A549 (cell line): ENCODE measurements at regions not wholly inside any gene's neighbourhood (a gene's known extent, or its start where the extent isn't known, plus 50 kb on each side); places are given as distances from the start of the nearest gene placed in this dataset.

Source experiments
- ATAC-seq, 2 experiments: fragments of 200-7000 bp in 1 of 2; fragments of >200 bp in 1 of 2; cut with Nextera tagmentation in 1 of 2; cut with Tn5 transposase in 1 of 2; 3 replicates each; pipeline versions ENCODE4 v1.8.0 to v1.9.1; 2018 to 2020; ENCODE audit warnings: mild to moderate bottlenecking in 1 of 2, moderate library complexity in 1 of 2
- CTCF ChIA-PET: fragments of 300-600 bp; sonication (Branson Sonifier 250); formaldehyde crosslinking; extraction: SDS; loops from one replicate; lab custom pipeline; 2021; ENCODE audit warnings: antibody characterized with exemption, inconsistent platforms; lab: Yijun Ruan, JAX
- POLR2A ChIA-PET: fragments of 350-600 bp; formaldehyde crosslinking; extraction: SDS; loops from one replicate; lab custom pipeline; 2021; ENCODE audit warnings: antibody characterized with exemption, inconsistent platforms; lab: Yijun Ruan, JAX
- DNase-seq, 2 experiments: peaks; one replicate each; pipeline versions ENCODE4 v3.0.0 to v3.0.0-alpha.2; 2011 to 2016; ENCODE audit warnings: low read depth in 1 of 2, low spot score in 1 of 2
- FAIRE-seq: peaks from 2 replicates; lab custom pipeline; 2011; peaks lifted over from hg19 to GRCh38; lab: Jason Lieb, UNC
- H3K27ac ChIP-seq, 2 experiments: fragments of >200 bp; sonication (Bioruptor Twin); formaldehyde crosslinking; 3 replicates each; pipeline ENCODE4 v1.5.1; 2016 to 2017
- H3K4me1 ChIP-seq: fragments of >200 bp; sonication (Bioruptor Twin); formaldehyde crosslinking; 3 replicates; pipeline ENCODE4 v1.6.1; 2016
- H3K4me2 ChIP-seq: fragments of >200 bp; sonication (Bioruptor Twin); formaldehyde crosslinking; 3 replicates; pipeline ENCODE4 v1.6.1; 2016
- H3K4me3 ChIP-seq: fragments of >200 bp; sonication (Bioruptor Twin); formaldehyde crosslinking; 3 replicates; pipeline ENCODE4 v1.5.1; 2016
- H3K9me3 ChIP-seq: fragments of >200 bp; sonication (Bioruptor Twin); formaldehyde crosslinking; 3 replicates; pipeline ENCODE4 v1.6.1; 2016
- BHLHE40 ChIP-seq: IDR thresholded peaks from 2 replicates; pipeline ENCODE4 v1.6.1; 2012; ENCODE audit warnings: low read depth, low read length, inconsistent platforms
- CBX2 ChIP-seq: fragments of 200-600 bp; sonication (generic); IDR thresholded peaks from 2 replicates; pipeline ENCODE4 v1.6.1; 2016; ENCODE audit warnings: low read depth, mild to moderate bottlenecking, borderline replicate concordance
- CHD4 ChIP-seq: fragments of 200-600 bp; sonication (generic); IDR thresholded peaks from 2 replicates; pipeline ENCODE4 v1.6.1; 2016; ENCODE audit warnings: antibody characterized with exemption, mild to moderate bottlenecking, borderline replicate concordance
- EHF ChIP-seq: fragments of 250-450 bp; sonication (Bioruptor Pico); IDR thresholded peaks from 2 replicates; pipeline ENCODE4 v1.5.0; 2020; ENCODE audit warnings: mild to moderate bottlenecking
- EP300 ChIP-seq, 2 experiments: fragments of >200 bp; sonication (Bioruptor Twin); formaldehyde crosslinking; IDR thresholded peaks; 2 replicates in 1 of 2; 3 replicates in 1 of 2; pipeline ENCODE4 v1.6.1; 2016 to 2017
- ESRRA ChIP-seq: fragments of 150-350 bp; IDR thresholded peaks from 2 replicates; pipeline ENCODE4 v1.6.1; 2014; ENCODE audit warnings: mild to moderate bottlenecking, low read length, borderline replicate concordance
- FOSL2 ChIP-seq, 2 experiments: fragments of 450-650 bp in 1 of 2; fragments of >200 bp in 1 of 2; sonication (Bioruptor Twin) in 1 of 2; formaldehyde crosslinking; IDR thresholded peaks; 2 replicates each; pipeline versions ENCODE4 v1.5.0 to v1.6.1; 2016 to 2020; ENCODE audit warnings: mild to moderate bottlenecking in 1 of 2, moderate library complexity in 1 of 2
- HDAC2 ChIP-seq: fragments of 200-600 bp; sonication (generic); IDR thresholded peaks from 2 replicates; pipeline ENCODE4 v1.6.1; 2016
- HOXA7 ChIP-seq: fragments of 250-450 bp; sonication (Bioruptor Pico); IDR thresholded peaks from 2 replicates; pipeline ENCODE4 v1.5.0; 2020; ENCODE audit warnings: mild to moderate bottlenecking, moderate library complexity
- HOXB13 ChIP-seq: fragments of 250-450 bp; sonication (Bioruptor Pico); IDR thresholded peaks from 2 replicates; pipeline ENCODE4 v1.5.0; 2020; ENCODE audit warnings: low read depth, mild to moderate bottlenecking, moderate library complexity
- HOXB5 ChIP-seq: fragments of 250-450 bp; sonication (Bioruptor Pico); IDR thresholded peaks from 2 replicates; pipeline ENCODE4 v1.5.0; 2020; ENCODE audit warnings: mild to moderate bottlenecking, moderate library complexity
- JUNB ChIP-seq: fragments of >200 bp; sonication (Bioruptor Twin); formaldehyde crosslinking; IDR thresholded peaks from 2 replicates; pipeline ENCODE4 v1.6.1; 2016
- MYC ChIP-seq: IDR thresholded peaks from 2 replicates; pipeline ENCODE4 v1.6.1; 2012; ENCODE audit warnings: mild to moderate bottlenecking, inconsistent platforms, low read length, improper control_type of control experiment, borderline replicate concordance
- NR3C1 ChIP-seq: fragments of >200 bp; sonication (Bioruptor Twin); formaldehyde crosslinking; IDR thresholded peaks from 3 replicates; pipeline ENCODE4 v1.6.1; 2017
- POLR2A ChIP-seq: IDR thresholded peaks from 2 replicates; pipeline ENCODE4 v1.6.1; 2012; ENCODE audit warnings: mild to moderate bottlenecking, low read length
- POLR2AphosphoS2 ChIP-seq: conservative IDR thresholded peaks from 2 replicates; pipeline ENCODE4 v1.6.1; 2012; ENCODE audit warnings: low read length, improper control_type of control experiment, inconsistent platforms
- RAD21 ChIP-seq, 2 experiments: fragments of >200 bp in 1 of 2; sonication (Bioruptor Twin) in 1 of 2; formaldehyde crosslinking in 1 of 2; IDR thresholded peaks in 1 of 2; conservative IDR thresholded peaks in 1 of 2; 2 replicates in 1 of 2; 3 replicates in 1 of 2; pipeline ENCODE4 v1.6.1; 2012 to 2018; ENCODE audit warnings: inconsistent platforms in 1 of 2
- RARB ChIP-seq: fragments of 250-450 bp; sonication (Bioruptor Pico); IDR thresholded peaks from 2 replicates; pipeline ENCODE4 v1.8.0; 2021; ENCODE audit warnings: mild to moderate bottlenecking, moderate library complexity
- SMC3 ChIP-seq: fragments of >200 bp; sonication (Bioruptor Twin); formaldehyde crosslinking; IDR thresholded peaks from 3 replicates; pipeline ENCODE4 v1.6.1; 2018; ENCODE audit warnings: inconsistent platforms
- ZNF302 ChIP-seq: fragments of 250-450 bp; sonication (Bioruptor Pico); IDR thresholded peaks from 2 replicates; pipeline ENCODE4 v1.9.0; 2021; ENCODE audit warnings: inconsistent platforms, mild to moderate bottlenecking, moderate library complexity
- WGBS: methylation state at CpG from one replicate; pipeline ENCODE4 v1.1.6; 2017; ENCODE audit errors: missing lambda C conversion rate; 5-methylcytosine and 5-hydroxymethylcytosine counted together
- TF ChIP-seq, protein P1 (sequence below): fragments of 200-600 bp; sonication (generic); IDR thresholded peaks from 2 replicates; pipeline ENCODE4 v1.6.1; 2016; ENCODE audit warnings: antibody characterized with exemption, mild to moderate bottlenecking, moderate library complexity
- TF ChIP-seq, protein P2 (sequence below): fragments of >200 bp; sonication (Bioruptor Twin); formaldehyde crosslinking; IDR thresholded peaks from 3 replicates; pipeline ENCODE4 v1.6.1; 2016
- TF ChIP-seq, protein P3 (sequence below): fragments of 150-350 bp; IDR thresholded peaks from 2 replicates; pipeline ENCODE4 v1.6.1; 2014; ENCODE audit warnings: low read depth, mild to moderate bottlenecking, low read length
- TF ChIP-seq, protein P4 (sequence below): IDR thresholded peaks from 2 replicates; pipeline ENCODE4 v1.6.1; 2012
- TF ChIP-seq, protein P5 (sequence below): IDR thresholded peaks from 2 replicates; pipeline ENCODE4 v1.6.1; 2012
- TF ChIP-seq, protein P6 (sequence below): fragments of >200 bp; sonication (Bioruptor Twin); formaldehyde crosslinking; IDR thresholded peaks from 3 replicates; pipeline ENCODE4 v1.5.1; 2016

DNA sequence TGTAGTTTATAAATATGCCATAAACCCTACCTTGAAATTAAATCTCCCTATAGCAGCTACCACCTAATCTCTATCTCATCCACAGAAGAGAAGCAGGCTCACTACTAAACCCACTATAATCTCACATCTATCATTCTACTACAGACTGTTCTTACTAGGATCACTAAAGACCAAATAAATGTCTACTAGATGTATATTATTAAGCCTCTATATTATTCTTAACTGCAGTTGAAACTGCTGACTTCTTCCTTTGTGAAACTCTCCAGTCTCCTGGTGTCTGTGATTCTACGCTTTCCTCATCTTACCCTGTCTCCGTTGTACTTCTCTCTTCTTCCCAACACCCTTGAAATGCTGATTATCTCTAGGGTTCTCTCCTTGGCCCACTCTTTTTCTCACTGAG lies 1154.0 kb downstream of the IGSF11 start:
- no peak for DNase-seq
- no peak for TF ChIP-seq ZNF302
- no peak for TF ChIP-seq POLR2AphosphoS2
- TF ChIP-seq, protein P1, sequence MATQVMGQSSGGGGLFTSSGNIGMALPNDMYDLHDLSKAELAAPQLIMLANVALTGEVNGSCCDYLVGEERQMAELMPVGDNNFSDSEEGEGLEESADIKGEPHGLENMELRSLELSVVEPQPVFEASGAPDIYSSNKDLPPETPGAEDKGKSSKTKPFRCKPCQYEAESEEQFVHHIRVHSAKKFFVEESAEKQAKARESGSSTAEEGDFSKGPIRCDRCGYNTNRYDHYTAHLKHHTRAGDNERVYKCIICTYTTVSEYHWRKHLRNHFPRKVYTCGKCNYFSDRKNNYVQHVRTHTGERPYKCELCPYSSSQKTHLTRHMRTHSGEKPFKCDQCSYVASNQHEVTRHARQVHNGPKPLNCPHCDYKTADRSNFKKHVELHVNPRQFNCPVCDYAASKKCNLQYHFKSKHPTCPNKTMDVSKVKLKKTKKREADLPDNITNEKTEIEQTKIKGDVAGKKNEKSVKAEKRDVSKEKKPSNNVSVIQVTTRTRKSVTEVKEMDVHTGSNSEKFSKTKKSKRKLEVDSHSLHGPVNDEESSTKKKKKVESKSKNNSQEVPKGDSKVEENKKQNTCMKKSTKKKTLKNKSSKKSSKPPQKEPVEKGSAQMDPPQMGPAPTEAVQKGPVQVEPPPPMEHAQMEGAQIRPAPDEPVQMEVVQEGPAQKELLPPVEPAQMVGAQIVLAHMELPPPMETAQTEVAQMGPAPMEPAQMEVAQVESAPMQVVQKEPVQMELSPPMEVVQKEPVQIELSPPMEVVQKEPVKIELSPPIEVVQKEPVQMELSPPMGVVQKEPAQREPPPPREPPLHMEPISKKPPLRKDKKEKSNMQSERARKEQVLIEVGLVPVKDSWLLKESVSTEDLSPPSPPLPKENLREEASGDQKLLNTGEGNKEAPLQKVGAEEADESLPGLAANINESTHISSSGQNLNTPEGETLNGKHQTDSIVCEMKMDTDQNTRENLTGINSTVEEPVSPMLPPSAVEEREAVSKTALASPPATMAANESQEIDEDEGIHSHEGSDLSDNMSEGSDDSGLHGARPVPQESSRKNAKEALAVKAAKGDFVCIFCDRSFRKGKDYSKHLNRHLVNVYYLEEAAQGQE = no peak
- no peak for TF ChIP-seq CHD4
- no peak for TF ChIP-seq HDAC2
- TF ChIP-seq, protein P2, sequence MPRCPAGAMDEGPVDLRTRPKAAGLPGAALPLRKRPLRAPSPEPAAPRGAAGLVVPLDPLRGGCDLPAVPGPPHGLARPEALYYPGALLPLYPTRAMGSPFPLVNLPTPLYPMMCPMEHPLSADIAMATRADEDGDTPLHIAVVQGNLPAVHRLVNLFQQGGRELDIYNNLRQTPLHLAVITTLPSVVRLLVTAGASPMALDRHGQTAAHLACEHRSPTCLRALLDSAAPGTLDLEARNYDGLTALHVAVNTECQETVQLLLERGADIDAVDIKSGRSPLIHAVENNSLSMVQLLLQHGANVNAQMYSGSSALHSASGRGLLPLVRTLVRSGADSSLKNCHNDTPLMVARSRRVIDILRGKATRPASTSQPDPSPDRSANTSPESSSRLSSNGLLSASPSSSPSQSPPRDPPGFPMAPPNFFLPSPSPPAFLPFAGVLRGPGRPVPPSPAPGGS = no peak
- TF ChIP-seq MYC = no peak
- no peak for TF ChIP-seq JUNB
- no peak for TF ChIP-seq HOXB13 (CRISPR knock-in tag)
- TF ChIP-seq NR3C1 = no peak
- TF ChIP-seq CBX2 = no peak
- TF ChIP-seq, protein P3, sequence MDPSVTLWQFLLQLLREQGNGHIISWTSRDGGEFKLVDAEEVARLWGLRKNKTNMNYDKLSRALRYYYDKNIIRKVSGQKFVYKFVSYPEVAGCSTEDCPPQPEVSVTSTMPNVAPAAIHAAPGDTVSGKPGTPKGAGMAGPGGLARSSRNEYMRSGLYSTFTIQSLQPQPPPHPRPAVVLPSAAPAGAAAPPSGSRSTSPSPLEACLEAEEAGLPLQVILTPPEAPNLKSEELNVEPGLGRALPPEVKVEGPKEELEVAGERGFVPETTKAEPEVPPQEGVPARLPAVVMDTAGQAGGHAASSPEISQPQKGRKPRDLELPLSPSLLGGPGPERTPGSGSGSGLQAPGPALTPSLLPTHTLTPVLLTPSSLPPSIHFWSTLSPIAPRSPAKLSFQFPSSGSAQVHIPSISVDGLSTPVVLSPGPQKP = no peak
- TF ChIP-seq, all 56 proteins: peak for 0
- 79% methylated on average over 2 of the region's 2 CpGs for WGBS
- Histone ChIP-seq H3K4me3 (no peak overlapping the region), H3K27ac (no peak overlapping the region), H3K4me2 (no peak overlapping the region), H3K9me3 (no peaks in the 10 kb centered on the region), H3K4me1 (peaks cover 8% of the 10 kb centered on the region)
- ChIA-PET POLR2A (no interaction called here), CTCF (no interaction called here)
- ATAC-seq (no peak), FAIRE-seq (no peak)

DNA sequence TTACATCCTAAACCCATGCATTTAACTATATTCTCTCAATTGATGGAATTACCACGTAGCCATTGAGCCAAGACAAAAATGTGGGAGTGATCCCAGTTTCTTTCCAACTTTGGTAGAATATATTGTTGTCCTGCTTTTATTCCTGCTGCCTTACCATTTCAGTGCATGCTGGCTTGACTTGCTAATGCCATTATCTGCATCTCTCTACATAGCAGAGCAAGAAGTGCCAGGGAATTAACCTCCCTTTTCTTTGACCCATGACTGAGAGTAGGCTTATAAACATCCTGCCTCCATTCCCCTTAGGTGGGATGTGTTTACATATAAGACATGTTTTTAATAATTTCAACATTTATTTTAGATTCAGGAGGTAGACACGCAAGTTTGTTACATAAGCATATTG lies 1153.4 kb downstream of the IGSF11 start:
- ChIA-PET POLR2A (no interaction called here), CTCF (no interaction called here)
- no peaks in the 10 kb centered on the region for H3K9me3 ChIP-seq
- DNase-seq = no peak
- peaks cover 3% of the 10 kb centered on the region for H3K4me1 ChIP-seq
- ATAC-seq = no peak
- no peak overlapping the region for H3K4me3 ChIP-seq
- FAIRE-seq = no peak
- TF ChIP-seq, protein P4, sequence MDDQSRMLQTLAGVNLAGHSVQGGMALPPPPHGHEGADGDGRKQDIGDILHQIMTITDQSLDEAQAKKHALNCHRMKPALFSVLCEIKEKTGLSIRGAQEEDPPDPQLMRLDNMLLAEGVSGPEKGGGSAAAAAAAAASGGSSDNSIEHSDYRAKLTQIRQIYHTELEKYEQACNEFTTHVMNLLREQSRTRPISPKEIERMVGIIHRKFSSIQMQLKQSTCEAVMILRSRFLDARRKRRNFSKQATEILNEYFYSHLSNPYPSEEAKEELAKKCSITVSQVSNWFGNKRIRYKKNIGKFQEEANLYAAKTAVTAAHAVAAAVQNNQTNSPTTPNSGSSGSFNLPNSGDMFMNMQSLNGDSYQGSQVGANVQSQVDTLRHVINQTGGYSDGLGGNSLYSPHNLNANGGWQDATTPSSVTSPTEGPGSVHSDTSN = no peak
- no peak for TF ChIP-seq FOSL2 (IDR thresholded peaks at IDR 0.05)
- TF ChIP-seq FOSL2 (CRISPR knock-in tag; IDR thresholded peaks at IDR 0.05) = no peak
- no peak for TF ChIP-seq EP300 (IDR thresholded peaks at IDR 0.05)
- TF ChIP-seq SMC3 = no peak
- 81% methylated on average over 2 of the region's 2 CpGs for WGBS
- H3K27ac ChIP-seq = no peak overlapping the region
- H3K4me2 ChIP-seq = no peak overlapping the region

DNA sequence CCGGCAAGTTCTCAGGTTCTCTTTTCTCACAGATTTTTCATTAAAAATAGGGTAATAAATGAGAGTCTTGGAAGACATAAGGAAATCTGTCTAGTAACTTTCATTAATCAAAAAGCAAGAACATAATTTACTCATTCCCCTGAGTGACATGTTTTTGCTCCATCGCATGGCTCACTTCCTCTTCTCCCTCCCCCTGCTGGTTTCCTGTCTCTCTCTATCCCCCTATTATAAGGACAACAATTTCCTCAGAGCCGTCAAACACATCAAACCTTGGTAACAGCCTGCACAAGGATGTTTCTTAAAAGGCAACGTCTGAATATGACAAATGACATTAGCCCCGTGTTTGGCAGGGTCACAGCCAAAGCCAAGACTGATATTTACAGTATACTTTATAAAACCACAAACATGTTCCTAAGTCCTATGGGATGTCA lies 1149.6 kb downstream of the IGSF11 start:
- ATAC-seq (no peak), FAIRE-seq (no peak), DNase-seq (no peak)
- ChIA-PET POLR2A (no interaction called here), CTCF (no interaction called here)
- H3K4me2 ChIP-seq = no peak overlapping the region
- H3K9me3 ChIP-seq = no peaks in the 10 kb centered on the region
- no peaks in the 10 kb centered on the region for H3K4me1 ChIP-seq
- H3K27ac ChIP-seq = no peak overlapping the region
- no peak overlapping the region for H3K4me3 ChIP-seq
- WGBS = 45% methylated on average over 5 of the region's 5 CpGs
- TF ChIP-seq ESRRA (no peak), EHF (no peak), HOXB5 (no peak), RARB (no peak), HOXA7 (CRISPR knock-in tag) (no peak), RAD21 (conservative IDR thresholded peaks at IDR 0.05 in 1 of 2, IDR thresholded peaks at IDR 0.05 in 1 of 2) (no peak), POLR2A (no peak), ZNF302 (no peak), BHLHE40 (no peak)
- TF ChIP-seq, protein P5, sequence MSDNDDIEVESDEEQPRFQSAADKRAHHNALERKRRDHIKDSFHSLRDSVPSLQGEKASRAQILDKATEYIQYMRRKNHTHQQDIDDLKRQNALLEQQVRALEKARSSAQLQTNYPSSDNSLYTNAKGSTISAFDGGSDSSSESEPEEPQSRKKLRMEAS = no peak
- TF ChIP-seq, protein P3 = no peak
- TF ChIP-seq, protein P6, sequence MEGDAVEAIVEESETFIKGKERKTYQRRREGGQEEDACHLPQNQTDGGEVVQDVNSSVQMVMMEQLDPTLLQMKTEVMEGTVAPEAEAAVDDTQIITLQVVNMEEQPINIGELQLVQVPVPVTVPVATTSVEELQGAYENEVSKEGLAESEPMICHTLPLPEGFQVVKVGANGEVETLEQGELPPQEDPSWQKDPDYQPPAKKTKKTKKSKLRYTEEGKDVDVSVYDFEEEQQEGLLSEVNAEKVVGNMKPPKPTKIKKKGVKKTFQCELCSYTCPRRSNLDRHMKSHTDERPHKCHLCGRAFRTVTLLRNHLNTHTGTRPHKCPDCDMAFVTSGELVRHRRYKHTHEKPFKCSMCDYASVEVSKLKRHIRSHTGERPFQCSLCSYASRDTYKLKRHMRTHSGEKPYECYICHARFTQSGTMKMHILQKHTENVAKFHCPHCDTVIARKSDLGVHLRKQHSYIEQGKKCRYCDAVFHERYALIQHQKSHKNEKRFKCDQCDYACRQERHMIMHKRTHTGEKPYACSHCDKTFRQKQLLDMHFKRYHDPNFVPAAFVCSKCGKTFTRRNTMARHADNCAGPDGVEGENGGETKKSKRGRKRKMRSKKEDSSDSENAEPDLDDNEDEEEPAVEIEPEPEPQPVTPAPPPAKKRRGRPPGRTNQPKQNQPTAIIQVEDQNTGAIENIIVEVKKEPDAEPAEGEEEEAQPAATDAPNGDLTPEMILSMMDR = no peak
